A673 (cell line): ENCODE measurements at regions not wholly inside any gene's neighbourhood (a gene's known extent, or its start where the extent isn't known, plus 50 kb on each side); places are given as distances from the start of the nearest gene placed in this dataset.

Source experiments
- BruUV-seq: library from RNA; stranded (reverse); fragments of 400-500 nt; replicated peaks from 2 replicates; lab custom pipeline; 2021; lab: Mats Ljungman, UMichigan
- CTCF ChIA-PET: fragments of 300-600 bp; sonication (Branson Sonifier 250); formaldehyde crosslinking; loops from one replicate; lab custom pipeline; 2022; ENCODE audit warnings: antibody characterized with exemption; lab: Charles Lee
- POLR2A ChIA-PET: fragments of 300-600 bp; sonication (Branson Sonifier 250); formaldehyde crosslinking; loops from one replicate; lab custom pipeline; 2022; ENCODE audit warnings: antibody characterized with exemption; ENCODE audit not compliant: low non-redundant PET; lab: Charles Lee
- DNase-seq: peaks from one replicate; pipeline ENCODE4 v3.0.0-alpha.2; 2015; ENCODE audit warnings: low spot score
- H3K27ac ChIP-seq: fragments of 200-600 bp; sonication (generic); 2 replicates; pipeline ENCODE4 v1.5.1; 2016; ENCODE audit warnings: mixed run types, low read depth, mild to moderate bottlenecking, mixed read lengths, antibody characterized with exemption, low read length; ENCODE audit not compliant: poor library complexity, severe bottlenecking
- H3K27me3 ChIP-seq: fragments of 200-600 bp; sonication (generic); replicated peaks from 2 replicates; pipeline ENCODE4 v1.6.1; 2017; ENCODE audit warnings: mixed run types, low read depth, mild to moderate bottlenecking, mixed read lengths, antibody characterized with exemption, low read length; ENCODE audit not compliant: insufficient read depth, poor library complexity
- H3K36me3 ChIP-seq: fragments of 200-600 bp; sonication (generic); 2 replicates; pipeline ENCODE4 v1.6.1; 2016; ENCODE audit warnings: mixed run types, mild to moderate bottlenecking, mixed read lengths, antibody characterized with exemption, low read length; ENCODE audit not compliant: insufficient read depth, poor library complexity, severe bottlenecking
- H3K4me1 ChIP-seq: fragments of 200-600 bp; sonication (generic); 2 replicates; pipeline ENCODE4 v1.6.1; 2017; ENCODE audit warnings: mixed run types, mild to moderate bottlenecking, mixed read lengths, antibody characterized with exemption, low read length; ENCODE audit not compliant: insufficient read depth, poor library complexity, severe bottlenecking
- H3K4me3 ChIP-seq: fragments of 200-600 bp; sonication (generic); 2 replicates; pipeline ENCODE4 v1.5.1; 2016; ENCODE audit warnings: low read depth, mixed run types, mild to moderate bottlenecking, mixed read lengths, low read length; ENCODE audit not compliant: poor library complexity, severe bottlenecking
- H3K9me3 ChIP-seq: fragments of 200-600 bp; sonication (generic); 2 replicates; pipeline ENCODE4 v1.6.1; 2016; ENCODE audit warnings: mixed run types, low read depth, mild to moderate bottlenecking, mixed read lengths, antibody characterized with exemption, low read length; ENCODE audit not compliant: poor library complexity, severe bottlenecking
- EZH2 ChIP-seq: fragments of 200-600 bp; sonication (generic); IDR thresholded peaks from 2 replicates; pipeline ENCODE4 v1.6.1; 2017; ENCODE audit warnings: borderline replicate concordance, low read depth, mild to moderate bottlenecking, mixed read lengths, antibody characterized with exemption, low read length; ENCODE audit not compliant: poor library complexity, severe bottlenecking
- intact Hi-C: fragments of 100-400 bp; cut with micrococcal nuclease; formaldehyde crosslinking; loops from one replicate; pipeline ENCODE4 v1.10.0; 2022; ENCODE audit not compliant: unreplicated experiment
- TF ChIP-seq, protein P1 (sequence below): fragments of 300-800, 200-600 bp; sonication (generic); conservative IDR thresholded peaks from 2 replicates; pipeline ENCODE4 v1.5.1; 2017; ENCODE audit warnings: low read depth, mild to moderate bottlenecking, antibody characterized with exemption, low read length, moderate library complexity, mixed read lengths

DNA sequence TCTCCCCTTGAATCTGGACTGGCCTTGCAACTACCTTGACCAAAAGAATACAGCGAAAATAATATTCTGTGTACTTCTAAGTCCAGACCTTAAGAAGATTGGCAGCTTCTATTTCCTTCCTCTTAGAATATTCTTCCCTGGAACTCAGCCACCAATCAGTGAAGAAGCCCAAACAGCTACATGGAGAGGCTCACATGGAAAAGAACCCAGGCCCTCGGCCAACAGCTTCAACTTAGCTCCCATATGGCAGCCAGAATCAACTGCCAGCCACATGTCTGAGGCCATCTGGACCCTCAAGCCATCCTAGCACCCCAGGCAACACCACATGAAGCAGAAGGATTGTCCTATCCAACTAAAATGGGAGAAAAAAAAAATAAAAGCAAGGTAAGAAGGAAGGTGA lies 178.8 kb downstream of the IBTK start:
- ChIA-PET CTCF (no interaction called here), POLR2A (no interaction called here)
- no peak for TF ChIP-seq EZH2
- TF ChIP-seq, protein P1, sequence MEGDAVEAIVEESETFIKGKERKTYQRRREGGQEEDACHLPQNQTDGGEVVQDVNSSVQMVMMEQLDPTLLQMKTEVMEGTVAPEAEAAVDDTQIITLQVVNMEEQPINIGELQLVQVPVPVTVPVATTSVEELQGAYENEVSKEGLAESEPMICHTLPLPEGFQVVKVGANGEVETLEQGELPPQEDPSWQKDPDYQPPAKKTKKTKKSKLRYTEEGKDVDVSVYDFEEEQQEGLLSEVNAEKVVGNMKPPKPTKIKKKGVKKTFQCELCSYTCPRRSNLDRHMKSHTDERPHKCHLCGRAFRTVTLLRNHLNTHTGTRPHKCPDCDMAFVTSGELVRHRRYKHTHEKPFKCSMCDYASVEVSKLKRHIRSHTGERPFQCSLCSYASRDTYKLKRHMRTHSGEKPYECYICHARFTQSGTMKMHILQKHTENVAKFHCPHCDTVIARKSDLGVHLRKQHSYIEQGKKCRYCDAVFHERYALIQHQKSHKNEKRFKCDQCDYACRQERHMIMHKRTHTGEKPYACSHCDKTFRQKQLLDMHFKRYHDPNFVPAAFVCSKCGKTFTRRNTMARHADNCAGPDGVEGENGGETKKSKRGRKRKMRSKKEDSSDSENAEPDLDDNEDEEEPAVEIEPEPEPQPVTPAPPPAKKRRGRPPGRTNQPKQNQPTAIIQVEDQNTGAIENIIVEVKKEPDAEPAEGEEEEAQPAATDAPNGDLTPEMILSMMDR: no peak

DNA sequence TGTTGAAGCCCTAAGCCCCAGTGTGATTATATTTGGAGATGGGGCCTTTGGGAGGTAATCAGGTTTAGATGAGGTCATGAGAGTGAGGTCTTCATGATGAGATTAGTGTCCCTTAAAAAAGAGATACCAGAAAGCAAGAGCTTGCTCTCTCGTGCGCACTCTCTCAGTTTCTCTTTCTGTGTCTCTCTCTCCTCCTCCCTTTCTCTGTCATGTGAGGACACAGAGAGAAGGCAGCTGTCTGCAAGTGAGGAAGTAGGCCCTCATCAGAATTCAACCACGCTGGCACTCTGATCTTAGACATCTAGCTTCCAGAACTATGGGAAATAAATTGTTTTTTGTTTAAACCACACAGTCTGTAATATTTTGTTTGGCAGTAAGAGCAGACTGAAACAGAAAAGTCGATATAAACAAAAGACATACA lies 180.5 kb downstream of the IBTK start:
- no peaks in the 10 kb centered on the region for H3K9me3 ChIP-seq
- H3K36me3 ChIP-seq: no peaks in the 10 kb centered on the region
- TF ChIP-seq, protein P1: no peak
- TF ChIP-seq EZH2: no peak
- CTCF ChIA-PET: no interaction called here
- no peak for DNase-seq
- BruUV-seq: no TSS peak
- no peak overlapping the region for H3K4me3 ChIP-seq
- H3K27me3 ChIP-seq: no peaks in the 10 kb centered on the region
- H3K27ac ChIP-seq: no peak overlapping the region
- intact Hi-C loops: no loop called here
- H3K4me1 ChIP-seq: peaks cover 11% of the 10 kb centered on the region
- POLR2A ChIA-PET: no interaction called here

More for the DNA sequence above, 178.8 kb downstream of the IBTK start:
- Histone ChIP-seq H3K27me3 (no peaks in the 10 kb centered on the region), H3K27ac (no peak overlapping the region), H3K36me3 (no peaks in the 10 kb centered on the region), H3K4me1 (peaks cover 28% of the 10 kb centered on the region), H3K9me3 (no peaks in the 10 kb centered on the region), H3K4me3 (no peak overlapping the region)
- intact Hi-C loops: no loop called here
- no TSS peak for BruUV-seq
- DNase-seq: no peak

DNA sequence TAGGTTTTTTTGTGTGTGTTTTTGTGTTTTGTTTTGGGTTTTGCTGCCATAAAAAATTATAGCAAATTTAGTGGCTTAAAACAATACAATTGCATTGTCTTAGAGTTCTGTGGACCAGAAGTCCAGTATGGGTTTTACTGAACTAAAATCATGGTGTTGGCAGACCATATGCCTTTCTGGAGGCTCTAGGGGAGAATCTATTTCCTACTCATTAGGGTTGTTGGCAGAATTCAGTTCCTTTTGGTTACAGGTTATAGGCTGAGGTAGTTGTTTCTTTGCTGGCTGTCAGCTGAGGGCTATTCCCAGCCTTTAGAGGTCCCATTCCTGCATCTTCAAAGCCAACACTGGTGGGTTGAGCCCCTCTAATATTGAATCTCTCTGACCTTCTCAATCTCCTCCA lies 181.3 kb downstream of the IBTK start:
- H3K4me1 ChIP-seq: peaks cover 3% of the 10 kb centered on the region
- TF ChIP-seq EZH2: no peak
- TF ChIP-seq, protein P1: no peak
- no peaks in the 10 kb centered on the region for H3K9me3 ChIP-seq
- ChIA-PET CTCF (no interaction called here), POLR2A (no interaction called here)
- H3K36me3 ChIP-seq: no peaks in the 10 kb centered on the region
- intact Hi-C loops: no loop called here
- no peaks in the 10 kb centered on the region for H3K27me3 ChIP-seq
- BruUV-seq: no TSS peak
- H3K4me3 ChIP-seq: no peak overlapping the region
- no peak for DNase-seq
- H3K27ac ChIP-seq: no peak overlapping the region
